ENCODE measurements at regions not wholly inside any gene's neighbourhood (a gene's known extent, or its start where the extent isn't known, plus 50 kb on each side); places are given as distances from the start of the nearest gene placed in this dataset.

DNA sequence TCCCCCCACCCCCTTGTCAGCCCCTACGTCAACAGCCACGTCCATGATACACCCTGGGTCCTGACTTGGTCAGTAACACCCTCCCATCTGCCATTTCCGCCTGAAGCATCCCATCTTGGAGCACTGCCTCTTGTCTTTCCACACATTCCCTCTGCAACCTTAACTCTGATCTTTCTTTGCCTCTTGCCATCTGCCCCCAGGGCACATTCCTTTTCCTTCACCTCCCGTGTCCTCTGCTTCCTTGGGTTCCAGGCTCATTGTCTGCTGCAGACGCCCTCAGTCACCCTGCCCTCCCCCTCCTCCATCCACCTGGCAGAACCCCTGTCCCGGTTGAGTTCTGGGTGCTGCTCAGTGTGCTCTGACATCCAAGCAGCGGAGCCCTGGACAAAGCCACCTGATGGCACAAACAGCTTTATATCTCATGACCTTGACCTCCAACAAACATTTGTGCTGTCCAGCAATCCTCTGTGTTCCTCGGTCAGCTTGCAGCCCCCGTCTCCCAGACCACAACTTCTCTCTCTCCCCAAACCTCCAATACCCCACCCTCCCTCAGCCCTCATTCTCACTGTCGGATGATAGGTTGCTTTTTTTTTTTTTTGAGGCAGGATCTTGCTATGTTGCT, 97.7 kb upstream of the IER5L start:
- no peak for DNase-seq

DNA sequence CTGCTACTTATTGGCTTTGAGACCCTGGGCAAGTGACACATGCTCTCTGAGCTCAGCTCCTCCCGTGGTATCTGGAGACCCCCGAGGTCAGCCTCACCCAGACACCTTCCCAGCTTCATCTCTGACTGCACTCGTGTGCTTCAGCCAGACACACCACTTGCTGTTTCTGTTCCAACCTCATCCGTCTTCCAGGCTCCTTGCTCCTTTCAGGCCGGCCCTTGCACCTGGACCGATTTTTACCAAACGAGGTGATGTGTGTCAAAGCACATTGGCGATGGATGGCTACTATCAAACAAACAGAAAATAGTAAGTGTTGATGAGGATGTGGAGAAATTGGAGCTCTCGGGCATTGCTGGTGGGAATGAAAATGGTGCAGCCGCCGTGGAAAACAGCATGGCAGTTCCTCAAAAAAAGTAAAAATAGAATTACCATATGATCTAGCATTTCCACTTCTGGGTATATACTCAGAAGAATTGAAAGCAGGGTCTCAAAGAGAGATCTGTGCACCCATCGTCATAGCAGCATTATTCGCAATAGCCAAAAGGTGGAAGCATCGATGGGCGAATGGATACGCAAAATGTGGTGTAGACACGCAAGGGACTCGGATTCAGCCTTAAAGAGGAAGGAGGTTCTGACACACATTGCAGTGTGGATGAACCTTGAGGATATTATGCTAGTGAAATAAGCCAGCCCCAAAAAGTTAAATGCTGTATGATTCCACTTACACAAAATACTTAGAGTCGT, 96.1 kb upstream of the IER5L start:
- DNase-seq: no peak

DNA sequence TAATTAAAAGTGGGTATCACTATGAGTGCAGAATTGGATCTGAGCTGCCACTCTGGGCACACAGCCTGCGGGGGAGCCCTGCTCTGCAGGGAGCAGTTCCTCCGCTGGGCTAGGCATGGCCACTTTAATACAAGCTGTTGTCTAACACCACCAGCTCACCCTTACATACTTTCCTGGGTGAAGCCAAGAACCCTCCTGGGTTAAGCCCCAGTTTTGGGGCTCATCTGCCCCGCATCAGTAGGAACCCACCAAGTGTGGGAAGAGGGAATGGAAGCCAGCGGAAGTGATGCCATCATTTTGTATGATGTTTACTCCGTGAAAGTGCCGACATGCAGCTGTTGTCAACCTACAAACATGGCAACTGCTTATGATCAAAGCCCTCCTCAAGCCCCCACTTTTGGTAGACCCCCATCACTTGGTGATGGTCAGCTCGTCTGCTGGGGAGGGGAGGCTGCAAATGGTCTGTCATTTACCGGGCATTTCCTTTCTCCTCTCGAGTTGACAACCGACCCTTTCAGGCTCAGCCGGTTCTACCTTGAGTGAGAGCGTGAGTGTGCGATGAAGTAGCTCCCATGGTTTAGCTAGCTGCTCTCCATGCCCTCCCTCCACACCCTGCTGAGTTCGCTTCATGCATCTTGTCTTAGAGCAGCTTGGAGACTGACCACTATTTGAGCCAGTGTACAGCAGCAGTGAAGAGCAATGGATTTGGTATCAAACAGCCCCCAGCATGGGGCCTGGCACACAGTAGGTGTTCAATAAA, 95.3 kb upstream of the IER5L start:
- no peak for DNase-seq

DNA sequence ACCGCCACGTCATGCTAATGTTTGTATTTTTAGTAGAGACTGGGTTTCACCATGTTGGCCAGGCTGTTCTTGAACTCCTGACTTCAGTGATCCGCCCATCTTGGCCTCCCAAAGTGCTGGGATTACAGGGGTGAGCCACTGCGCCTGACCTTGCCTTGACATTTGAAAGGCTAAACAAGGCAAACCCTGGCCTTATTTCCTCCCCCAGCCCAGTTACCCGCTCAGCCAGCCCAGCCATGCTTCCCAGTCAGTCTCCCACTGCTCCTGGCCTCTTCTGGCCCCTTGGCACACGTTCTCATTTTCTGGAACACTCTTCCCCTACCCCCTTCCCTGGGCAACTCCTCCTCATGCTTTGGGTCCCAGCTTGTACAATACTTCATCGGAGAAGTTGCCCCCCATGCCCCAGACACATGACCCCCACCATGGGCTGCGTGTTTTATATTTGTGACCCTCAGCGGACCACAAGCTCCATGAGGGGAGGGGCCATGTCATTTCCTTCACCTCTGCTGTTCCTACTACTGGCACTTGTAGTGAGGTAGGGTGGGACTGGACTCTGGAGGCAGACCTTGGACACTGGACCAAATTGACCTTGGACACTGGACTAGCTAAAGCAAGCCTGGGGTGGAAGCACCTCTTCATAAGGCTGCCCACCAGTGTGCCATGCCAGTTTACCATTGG, 94.4 kb upstream of the IER5L start:
- no peak for DNase-seq

DNA sequence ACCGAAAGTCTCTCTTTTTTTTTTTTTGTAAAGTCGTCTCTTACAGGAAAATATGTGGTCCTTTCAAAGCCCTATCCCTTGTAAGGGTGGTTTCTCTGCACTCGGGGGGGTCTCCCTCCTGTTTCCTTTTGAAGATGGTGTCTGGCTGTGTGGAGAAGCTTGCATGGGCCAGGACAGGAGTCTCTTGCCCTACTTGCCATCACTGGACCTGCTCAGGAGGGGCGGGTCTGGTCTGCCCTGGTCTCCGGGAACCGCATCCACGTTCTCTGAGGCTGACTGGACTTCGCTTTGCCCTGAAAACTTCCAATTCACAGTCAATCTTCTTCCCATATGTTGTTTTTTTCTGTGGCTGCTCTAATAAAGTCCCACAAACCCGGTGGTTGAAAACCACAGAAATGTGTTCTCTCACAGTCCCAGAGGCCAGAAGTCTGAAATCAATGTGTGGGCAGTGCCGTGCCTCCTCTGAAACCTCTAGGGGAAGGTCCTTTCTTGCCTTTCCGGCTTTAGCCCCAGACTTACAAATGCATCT, 92.9 kb upstream of the IER5L start:
- no peak for DNase-seq

DNA sequence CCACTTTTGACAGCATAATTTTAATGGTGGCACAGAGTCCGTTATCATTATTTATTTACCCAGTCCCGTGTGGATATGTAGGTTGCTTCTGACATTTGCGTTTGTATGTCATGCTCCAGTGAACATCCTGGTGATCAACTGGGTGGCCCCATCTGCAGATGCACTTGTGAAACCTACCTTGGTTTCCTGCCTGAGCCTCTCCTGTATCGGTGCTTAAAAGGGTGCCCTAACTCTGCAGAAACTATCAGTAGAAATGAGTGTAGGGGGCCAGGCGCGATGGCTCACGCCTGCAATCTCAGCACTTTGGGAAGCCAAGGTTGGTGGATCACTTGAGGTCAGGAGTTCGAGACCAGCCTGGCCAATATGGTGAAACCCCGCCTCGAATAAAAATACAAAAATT, 92.1 kb upstream of the IER5L start:
- peak; percentile 58 for DNase-seq

DNA sequence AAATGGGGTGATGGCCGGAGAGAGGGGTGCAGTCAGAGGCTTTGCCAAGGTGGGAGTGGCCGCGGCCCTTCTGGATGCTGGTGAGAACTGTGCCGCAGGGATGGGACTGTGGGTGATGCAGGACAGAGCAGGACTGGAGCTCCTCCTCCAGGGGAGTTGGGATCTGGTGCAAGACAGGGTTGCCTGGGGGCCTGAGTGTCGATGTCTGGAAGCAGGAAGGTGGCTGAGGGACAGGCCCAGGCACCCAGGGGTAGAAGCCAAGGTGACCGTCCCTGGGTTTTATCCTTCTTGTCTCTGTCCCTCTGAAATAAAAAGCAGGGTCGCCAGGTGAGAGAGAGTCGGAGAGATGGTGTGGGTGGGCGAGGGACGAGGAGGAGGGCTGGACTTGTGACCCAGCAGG, 89.1 kb upstream of the IER5L start:
- no peak for DNase-seq

DNA sequence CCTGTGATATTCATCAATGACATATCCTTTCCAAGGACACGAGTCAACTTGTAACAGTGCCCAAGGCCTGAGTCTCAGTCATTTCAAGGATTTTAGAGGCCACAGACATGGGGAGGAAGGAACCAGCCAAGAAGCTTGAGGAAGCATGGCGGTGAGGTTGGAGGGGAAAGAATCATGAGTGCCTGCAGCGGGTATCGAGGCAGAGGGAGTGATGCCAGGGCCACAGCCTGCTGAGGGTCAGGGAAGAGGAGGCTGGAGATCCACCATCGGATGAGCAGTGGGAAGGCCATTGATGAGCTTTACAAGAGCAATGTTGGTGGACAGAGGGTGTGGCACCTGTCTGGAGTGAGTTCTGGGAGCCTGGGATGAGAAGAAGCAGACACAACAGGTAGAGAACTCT, 88.5 kb upstream of the IER5L start:
- DNase-seq: no peak

DNA sequence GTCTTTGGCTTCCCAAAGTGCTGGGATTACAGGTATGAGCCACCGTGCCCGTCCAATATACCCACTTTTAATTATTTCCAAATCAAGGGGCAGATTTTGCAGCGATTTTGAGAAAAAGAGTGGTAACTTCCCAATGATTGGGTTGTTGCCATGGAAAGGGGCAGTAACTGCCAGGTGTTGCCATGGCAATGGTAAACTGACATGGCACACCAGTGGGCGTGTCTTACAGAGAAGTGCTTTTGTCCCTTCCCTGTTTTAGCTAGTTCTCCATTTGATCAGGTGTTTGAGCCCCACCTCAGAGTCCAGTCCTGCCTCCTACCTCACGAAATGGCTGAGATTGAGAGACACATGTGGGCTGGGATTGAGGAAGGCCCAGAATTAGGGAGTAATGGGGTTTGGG, 86.3 kb upstream of the IER5L start:
- no peak for DNase-seq

DNA sequence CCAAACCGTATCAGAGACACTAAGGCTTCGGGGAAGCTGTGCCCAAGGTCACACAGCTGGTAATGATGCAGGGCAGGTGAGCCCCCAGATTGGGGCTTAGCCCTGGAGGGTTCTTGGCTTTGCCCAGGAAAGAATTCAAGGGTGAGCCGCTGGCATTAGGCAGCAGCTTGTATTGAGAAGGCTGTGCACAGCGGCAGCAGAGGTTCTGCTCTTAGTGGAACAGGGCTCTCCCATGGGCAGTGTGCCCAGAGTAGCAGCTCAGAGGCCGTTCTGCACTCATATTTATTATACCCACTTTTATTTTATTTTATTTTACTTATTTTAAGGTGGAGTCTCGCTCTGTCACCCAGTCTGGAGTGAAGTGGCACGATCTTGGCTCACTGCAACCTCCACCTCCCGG, 85.8 kb upstream of the IER5L start:
- DNase-seq: no peak

DNA sequence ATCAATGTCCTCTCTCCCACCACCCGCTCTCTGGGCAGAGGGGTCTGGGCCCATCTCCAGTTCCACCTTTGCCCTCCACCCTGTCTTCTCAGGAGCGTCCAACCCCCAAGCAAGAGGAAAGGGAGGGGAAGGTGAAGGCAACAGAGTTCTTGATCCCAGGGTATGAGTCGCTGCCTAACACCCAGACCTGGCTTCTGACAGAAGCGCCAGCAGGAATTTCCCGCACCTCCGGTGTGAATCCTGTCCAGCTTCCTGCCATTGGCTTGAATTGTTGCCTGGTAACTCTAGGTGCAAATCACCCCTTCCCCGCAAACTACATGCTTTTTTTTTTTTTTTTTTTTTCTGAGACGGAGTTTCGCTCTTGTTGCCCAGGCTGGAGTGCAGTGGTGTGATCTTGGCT, 84.2 kb upstream of the IER5L start:
- DNase-seq: no peak

DNA sequence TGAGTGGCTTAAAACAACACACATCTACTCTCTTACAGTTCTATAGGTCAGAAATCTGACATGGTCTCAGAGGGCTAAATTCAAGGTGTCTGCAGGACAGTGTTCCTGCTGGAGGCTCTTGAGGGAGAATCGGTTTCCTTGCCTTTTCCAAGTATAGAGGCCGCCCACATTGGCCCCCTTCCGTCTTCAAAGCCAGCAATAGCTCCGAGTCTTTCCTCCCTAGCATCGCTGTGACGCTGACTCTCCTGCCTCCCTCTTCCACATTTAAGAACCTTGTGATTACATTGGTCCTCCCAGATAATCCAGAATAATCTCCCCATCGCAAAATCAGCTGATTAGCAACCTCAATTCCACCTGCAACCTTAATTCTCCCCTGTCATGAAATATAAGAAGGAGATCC, 81.3 kb upstream of the IER5L start:
- DNase-seq: no peak

DNA sequence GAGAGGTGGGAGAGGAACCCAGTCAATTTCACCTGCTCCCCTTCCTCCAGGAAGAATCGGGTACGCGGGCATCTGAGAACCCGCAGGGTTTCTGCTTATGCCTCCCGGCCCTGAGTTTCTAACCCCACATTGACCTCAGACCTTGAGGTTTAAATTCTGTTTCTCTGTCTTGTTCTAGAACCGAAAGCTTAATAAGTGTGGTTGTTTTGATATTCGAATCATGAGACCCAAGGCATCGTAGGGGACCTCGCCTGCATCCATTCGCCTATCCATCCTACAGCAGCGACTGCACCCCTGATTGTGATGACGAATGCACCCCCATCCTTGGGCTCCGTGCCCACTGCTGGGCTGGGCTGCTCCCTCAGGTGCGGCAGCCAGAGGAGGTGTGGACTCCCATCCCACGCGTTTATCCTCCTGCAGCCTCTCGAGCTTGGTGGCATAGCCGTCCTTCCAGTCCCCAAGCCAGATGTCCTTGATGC, 80.8 kb upstream of the IER5L start:
- no peak for DNase-seq

DNA sequence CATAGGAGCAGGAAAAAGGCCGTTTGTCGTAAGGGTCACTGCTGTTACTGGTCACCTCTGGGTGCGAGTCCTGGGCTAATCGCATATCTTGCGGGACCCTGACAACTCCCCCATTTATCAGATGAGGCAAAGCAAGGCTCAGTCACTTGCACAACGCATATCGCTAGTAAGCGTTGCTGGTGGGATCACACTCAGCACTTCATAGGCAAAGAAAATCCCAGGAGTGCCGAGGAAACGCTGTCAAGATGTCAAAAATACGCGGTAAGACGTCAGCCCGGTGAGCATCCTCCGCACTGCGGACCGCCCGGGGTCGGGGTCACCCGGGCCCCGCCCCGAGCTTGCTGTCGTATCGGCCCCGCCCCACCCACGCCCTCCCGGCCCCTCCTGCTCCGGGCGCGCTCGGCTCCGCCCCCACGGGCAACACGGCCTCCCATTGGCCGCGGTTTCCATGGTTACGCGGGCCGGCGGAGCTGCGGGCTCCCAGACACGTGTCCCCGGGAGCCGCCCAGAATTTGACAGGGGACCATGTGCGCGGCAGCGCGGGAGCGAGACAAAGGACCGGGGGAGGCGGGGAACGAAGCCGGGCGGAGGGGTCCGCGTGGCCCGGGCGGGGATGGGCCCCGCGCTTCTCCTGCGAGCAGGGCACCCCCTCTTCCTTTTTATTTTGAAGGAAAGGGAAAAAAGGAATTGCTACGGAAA, 80.2 kb upstream of the IER5L start:
- peak; percentile 93 for DNase-seq

DNA sequence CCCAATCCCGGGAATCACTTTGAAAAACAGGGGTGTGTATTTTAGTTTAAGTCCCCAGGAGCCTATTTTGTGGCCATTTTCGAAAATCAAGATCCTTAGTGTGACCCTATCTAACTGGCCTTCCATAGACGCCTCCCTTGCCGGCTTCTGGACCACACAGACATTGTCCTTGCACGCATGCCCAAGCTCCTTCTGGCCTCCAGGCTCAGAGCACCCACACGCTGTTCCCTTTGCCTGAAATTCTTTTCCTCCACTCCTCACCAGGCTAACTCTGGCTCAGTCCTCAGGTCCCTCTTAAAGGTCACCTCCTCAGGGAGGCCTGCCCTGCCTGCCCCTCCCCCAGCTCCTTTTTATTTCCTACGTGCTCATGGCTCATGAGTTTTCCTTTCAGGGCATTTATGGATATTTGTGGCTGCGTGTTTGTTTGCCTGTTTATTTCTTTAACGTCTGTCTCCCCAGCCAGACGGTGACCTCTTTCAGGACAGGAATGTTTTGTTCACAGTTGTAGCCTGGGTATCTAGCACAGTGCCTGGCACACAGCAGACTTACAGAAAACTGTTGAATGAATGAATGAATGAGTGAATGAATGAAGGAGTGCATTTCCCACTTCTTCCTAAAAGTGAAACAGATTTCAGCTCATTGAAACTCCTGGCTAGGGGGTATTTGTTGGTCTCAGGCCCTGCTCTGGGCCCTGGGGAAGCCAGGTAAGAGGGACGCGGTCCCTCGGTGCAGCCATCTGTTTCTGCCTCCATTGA, 79.1 kb upstream of the IER5L start:
- no peak for DNase-seq

DNA sequence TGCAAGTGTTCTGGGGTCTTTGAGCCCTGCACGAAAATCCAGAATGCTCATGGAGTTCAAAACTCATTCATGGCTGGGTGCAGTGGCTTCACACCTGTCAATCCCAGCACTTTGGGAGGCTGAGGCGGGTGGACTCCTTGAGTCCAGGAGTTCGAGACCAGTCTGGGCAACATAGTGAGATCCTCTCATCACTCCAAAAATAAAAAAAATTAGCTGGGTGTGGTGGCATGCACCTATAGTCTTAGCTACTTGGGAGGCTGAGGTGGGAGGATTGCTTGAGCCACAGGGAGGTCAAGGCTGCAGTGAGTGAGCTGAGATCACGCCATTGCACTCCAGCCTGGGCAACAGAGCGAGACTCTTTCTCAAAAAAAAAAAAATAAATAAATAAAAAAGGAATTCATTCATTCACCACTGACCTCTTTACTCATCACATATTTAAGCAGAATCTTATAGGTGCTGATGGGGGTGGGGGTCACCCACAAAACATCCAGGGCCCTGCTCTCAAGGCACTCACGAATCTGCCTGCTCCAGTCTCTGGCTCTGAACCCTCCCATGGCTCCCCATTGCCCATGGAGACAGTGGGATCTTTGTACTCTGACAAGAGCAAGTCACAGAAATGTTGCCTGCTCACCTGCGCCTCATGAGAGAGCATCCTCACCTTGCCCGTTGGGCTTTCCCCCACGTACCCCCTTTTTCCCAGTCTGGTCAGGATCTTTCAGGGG, 76.7 kb upstream of the IER5L start:
- DNase-seq: no peak

DNA sequence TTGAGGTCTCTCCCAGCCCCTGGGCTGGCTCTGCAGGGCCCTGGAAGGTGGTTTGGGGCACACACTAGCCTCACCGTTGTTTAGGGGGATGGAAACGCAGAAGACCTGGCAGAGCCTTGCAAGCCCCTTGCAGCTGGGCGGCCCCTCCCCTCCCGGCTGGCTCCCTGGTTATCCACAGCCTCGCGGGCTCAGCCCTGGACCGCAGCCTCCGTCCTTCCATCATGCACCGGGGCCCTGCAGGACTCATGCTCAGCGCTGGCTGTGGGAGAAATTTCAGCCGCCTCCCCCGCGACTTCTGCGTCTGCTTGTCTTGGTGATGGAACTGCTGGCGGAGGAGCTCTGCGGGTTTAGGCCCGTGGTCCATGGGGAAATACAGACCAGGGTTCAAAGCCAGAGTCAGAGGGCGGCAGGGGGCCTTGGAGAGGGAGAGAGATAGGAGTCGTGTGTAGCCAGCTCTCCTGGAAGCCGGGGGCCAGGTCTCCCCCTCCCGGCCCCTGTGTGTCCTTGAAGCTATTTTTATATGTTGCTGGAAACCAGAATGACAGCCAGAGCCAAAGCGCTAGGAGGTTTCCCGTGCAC, 75.8 kb upstream of the IER5L start:
- DNase-seq: no peak

DNA sequence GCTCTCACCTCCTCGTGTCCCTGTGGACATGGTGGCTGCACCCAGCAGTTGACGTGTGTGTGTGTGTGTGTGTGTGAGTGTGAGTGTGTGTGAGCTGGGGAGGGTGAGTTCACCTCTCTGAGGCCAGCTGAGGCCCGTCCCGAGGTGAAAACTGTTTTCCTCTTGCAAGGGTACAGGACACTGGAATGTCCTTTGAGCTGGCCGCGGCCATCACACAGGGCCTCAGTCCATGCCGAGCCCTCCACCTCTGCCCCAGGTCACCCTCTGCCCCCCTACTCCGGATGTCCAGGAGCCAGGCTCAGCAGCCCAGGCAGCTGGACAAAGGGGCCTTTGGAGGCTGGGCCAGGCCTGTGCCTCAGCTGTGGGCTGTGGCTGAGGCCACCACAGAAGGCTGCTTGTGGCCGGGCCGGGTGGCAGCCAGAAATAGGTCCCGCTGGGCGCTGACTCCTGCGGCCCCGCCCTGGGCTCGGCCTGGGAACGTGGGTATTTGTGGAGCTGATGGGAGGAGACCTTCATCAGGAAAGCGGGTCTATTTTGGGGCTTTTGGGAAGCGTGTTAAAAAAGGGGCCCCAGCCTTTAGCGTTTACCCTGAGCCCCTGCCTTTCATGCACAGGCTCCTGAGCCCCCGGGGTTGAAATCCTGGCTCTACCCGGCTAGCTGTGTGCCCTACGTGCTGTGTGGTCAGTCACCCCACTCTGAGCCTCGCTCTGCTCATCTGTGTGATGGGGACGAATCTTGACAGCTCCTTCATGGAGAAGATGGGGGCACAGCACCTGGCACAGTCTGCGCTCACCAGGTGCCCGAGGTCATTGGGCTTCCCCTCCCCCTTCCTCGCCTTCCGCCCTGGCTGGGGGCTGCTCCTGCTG, 75.1 kb upstream of the IER5L start:
- no peak for DNase-seq

DNA sequence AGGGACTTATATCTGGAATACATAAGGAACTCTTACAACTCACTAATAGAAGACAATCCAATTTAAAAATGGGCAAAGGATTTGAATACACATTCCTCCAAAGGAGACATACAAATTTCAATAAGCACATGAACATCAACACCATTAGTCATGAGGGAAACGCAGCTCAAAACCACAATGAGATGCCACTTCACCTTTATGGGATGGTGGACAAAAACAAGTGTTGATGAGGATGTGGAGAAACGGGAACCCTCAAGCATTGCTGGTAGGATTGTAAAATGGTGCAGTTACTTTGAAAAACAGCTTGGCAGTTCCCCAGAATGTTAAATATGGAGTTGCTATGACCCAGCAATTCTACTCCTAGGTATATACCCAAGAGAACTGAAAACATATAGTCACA, 72.7 kb upstream of the IER5L start:
- DNase-seq: no peak

Measured in stimulated activated CD8-positive, alpha-beta memory T cell treated with anti-CD3 and anti-CD28 coated beads, Interleukin-4, amount 100 ng/mL, for 48 hours (primary cell).